Tibial nerve (tissue), 4 donors: ENCODE measurements at regions not wholly inside any gene's neighbourhood (a gene's known extent, or its start where the extent isn't known, plus 50 kb on each side); places are given as distances from the start of the nearest gene placed in this dataset.
A peak's percentile ranks its signal among the peaks of the same experiment; 100 is the strongest.
"Not testable (repeated sequence)": the region's sequence is repeated elsewhere in the genome, so short reads cannot be mapped to it uniquely, and the experiment has no call there.

Experiments
- DNase-seq, 2 donors: peaks; one replicate each; pipeline ENCODE4 v3.0.0-alpha.2; 2019; ENCODE audit warnings: low spot score in 2 of 2
- H3K27ac ChIP-seq, 4 donors: fragments of 200-600 bp; sonication (generic) in 3 of 4; one replicate each; pipeline ENCODE4 v1.5.1; 2017 to 2019; ENCODE audit warnings: mild to moderate bottlenecking in 1 of 4
- H3K27me3 ChIP-seq, 2 donors: fragments of 200-600 bp; sonication (generic) in 1 of 2; one replicate each; pipeline versions ENCODE4 v1.5.1 to v1.6.0; 2017 to 2019
- H3K36me3 ChIP-seq, 3 donors: fragments of 200-600 bp; sonication (generic); one replicate each; pipeline ENCODE4 v1.5.1; 2018 to 2019
- H3K4me1 ChIP-seq, 4 donors: fragments of 200-600 bp; sonication (generic) in 3 of 4; one replicate each; pipeline ENCODE4 v1.5.1; 2017 to 2019
- H3K4me3 ChIP-seq, 4 donors: fragments of 200-600 bp; sonication (generic) in 3 of 4; one replicate each; pipeline ENCODE4 v1.5.1; 2017 to 2019; ENCODE audit warnings: mild to moderate bottlenecking in 1 of 4, moderate library complexity in 1 of 4
- H3K9me3 ChIP-seq, 4 donors: fragments of 200-600 bp; sonication (generic) in 3 of 4; one replicate each; pipeline ENCODE4 v1.5.1; 2017 to 2019
- CTCF ChIP-seq, 5 experiments: fragments of 200-600 bp in 3 of 5; fragments of 450-650 bp in 2 of 5; sonication (generic) in 3 of 5; IDR thresholded peaks; one replicate each; pipeline ENCODE4 v1.5.1; 2016 to 2019; ENCODE audit warnings: antibody characterized with exemption in 5 of 5, mild to moderate bottlenecking in 3 of 5, moderate library complexity in 2 of 5
- EP300 ChIP-seq, 2 donors: sonication (generic); formaldehyde crosslinking; IDR thresholded peaks; one replicate each; pipeline ENCODE4 v1.6.1; 2017; ENCODE audit warnings: antibody characterized with exemption in 2 of 2, mild to moderate bottlenecking in 1 of 2
- POLR2A ChIP-seq, 2 donors: fragments of 450-650 bp; IDR thresholded peaks; one replicate each; pipeline ENCODE4 v1.6.1; 2017; ENCODE audit warnings: antibody characterized with exemption in 2 of 2, mild to moderate bottlenecking in 2 of 2, moderate library complexity in 2 of 2
- WGBS, 2 donors: methylation state at CpG; one replicate each; pipeline ENCODE4 v1.1.5; 2018; 5-methylcytosine and 5-hydroxymethylcytosine counted together

- TF ChIP-seq CTCF (IDR thresholded peaks at IDR 0.05): no peak
- no peak for TF ChIP-seq EP300 (IDR thresholded peaks at IDR 0.05)
- TF ChIP-seq POLR2A (IDR thresholded peaks at IDR 0.05): no peak
- no peak for DNase-seq
- no peak overlapping the region for H3K4me3 ChIP-seq
- WGBS, 2 donors: 61 to 80% methylated on average over 1 to 4 of the region's 4 CpGs
- H3K4me1 ChIP-seq: no peaks in the 10 kb centered on the region
- no peak overlapping the region for H3K27ac ChIP-seq
- no peaks in the 10 kb centered on the region for H3K36me3 ChIP-seq
- peaks cover 0 to 6% (median 0%) of the 10 kb centered on the region in 4 donors for H3K9me3 ChIP-seq
- peaks cover 0 to 7% of the 10 kb centered on the region in 2 donors for H3K27me3 ChIP-seq
Observed at GRCh38 chr1:165109013-165109412, 247.5 kb downstream of the LMX1A start.

- H3K4me3 ChIP-seq, DNase-seq, H3K4me1 ChIP-seq, H3K36me3 ChIP-seq, H3K27ac ChIP-seq, H3K27me3 ChIP-seq: not testable (repeated sequence)
- 55 to 57% methylated on average over 7 of the region's 7 CpGs for WGBS, 2 donors
- peaks cover 0 to 28% (median 0%) of the 10 kb centered on the region in 4 donors for H3K9me3 ChIP-seq
Observed at GRCh38 chr1:165092542-165093162, 263.9 kb downstream of the LMX1A start.

- no peaks in the 10 kb centered on the region for H3K9me3 ChIP-seq
- H3K4me3 ChIP-seq: no peak overlapping the region
- no peak overlapping the region for H3K27ac ChIP-seq
- no peaks in the 10 kb centered on the region for H3K36me3 ChIP-seq
- no peak for TF ChIP-seq EP300 (IDR thresholded peaks at IDR 0.05)
- no peak for TF ChIP-seq POLR2A (IDR thresholded peaks at IDR 0.05)
- TF ChIP-seq CTCF (IDR thresholded peaks at IDR 0.05): no peak
- DNase-seq: no peak
- H3K4me1 ChIP-seq: no peaks in the 10 kb centered on the region
- WGBS, 2 donors: 52 to 72% methylated on average over 4 of the region's 4 CpGs
- no peaks in the 10 kb centered on the region for H3K27me3 ChIP-seq
Observed at GRCh38 chr1:165080253-165080896, 276.1 kb downstream of the LMX1A start.

- TF ChIP-seq POLR2A (IDR thresholded peaks at IDR 0.05): no peak
- no peak for TF ChIP-seq CTCF (IDR thresholded peaks at IDR 0.05)
- TF ChIP-seq EP300 (IDR thresholded peaks at IDR 0.05): no peak
- Histone ChIP-seq H3K4me3 (no peak overlapping the region), H3K27me3 (no peaks in the 10 kb centered on the region), H3K27ac (no peak overlapping the region), H3K4me1 (no peaks in the 10 kb centered on the region), H3K9me3 (no peaks in the 10 kb centered on the region), H3K36me3 (no peaks in the 10 kb centered on the region)
- no peak for DNase-seq
Observed at GRCh38 chr1:165078391-165078790, 278.1 kb downstream of the LMX1A start.

GRCh38 chr1:165075725-165076370, 280.7 kb downstream of the LMX1A start:
- Histone ChIP-seq H3K4me1 (no peaks in the 10 kb centered on the region), H3K9me3 (no peaks in the 10 kb centered on the region), H3K4me3 (no peak overlapping the region), H3K36me3 (no peaks in the 10 kb centered on the region), H3K27me3 (no peaks in the 10 kb centered on the region), H3K27ac (no peak overlapping the region)
- peak in 2 of 5 experiments; percentile 10 to 26 for TF ChIP-seq CTCF (IDR thresholded peaks at IDR 0.05)
- TF ChIP-seq EP300 (IDR thresholded peaks at IDR 0.05): no peak
- DNase-seq: no peak
- WGBS, 2 donors: 50 to 52% methylated on average over 6 of the region's 6 CpGs
